Stomach (tissue), 4 donors: ENCODE measurements at regions not wholly inside any gene's neighbourhood (a gene's known extent, or its start where the extent isn't known, plus 50 kb on each side); places are given as distances from the start of the nearest gene placed in this dataset.
"Not testable (repeated sequence)": the region's sequence is repeated elsewhere in the genome, so short reads cannot be mapped to it uniquely, and the experiment has no call there.

Experiments
- CTCF ChIP-seq, 7 experiments: fragments of 450-650 bp in 4 of 7; fragments of 200-600 bp in 3 of 7; sonication (generic) in 3 of 7; IDR thresholded peaks; one replicate each; pipeline ENCODE4 v1.5.1; 2016 to 2019; ENCODE audit warnings: antibody characterized with exemption in 7 of 7, control low read depth in 2 of 7, mild to moderate bottlenecking in 1 of 7
- POLR2A ChIP-seq, 4 donors: fragments of 450-650 bp; IDR thresholded peaks; one replicate each; pipeline ENCODE4 v1.6.1; 2016; ENCODE audit warnings: antibody characterized with exemption in 4 of 4, control low read depth in 2 of 4, mild to moderate bottlenecking in 1 of 4, moderate library complexity in 1 of 4

GRCh38 chr15:31709479-31709878 lies 320.8 kb upstream of the CHRNA7 start:
- TF ChIP-seq CTCF, POLR2A (IDR thresholded peaks at IDR 0.05): not testable (repeated sequence)
